Keratinocyte (primary cell): ENCODE measurements at regions not wholly inside any gene's neighbourhood (a gene's known extent, or its start where the extent isn't known, plus 50 kb on each side); places are given as distances from the start of the nearest gene placed in this dataset.
A peak's percentile ranks its signal among the peaks of the same experiment; 100 is the strongest.

Experiments
- DNase-seq: peaks from one replicate; pipeline ENCODE4 v3.0.0-alpha.2; 2011; ENCODE audit warnings: low read depth, missing footprints, low spot score
- FAIRE-seq: peaks from 2 replicates; lab custom pipeline; 2011; peaks lifted over from hg19 to GRCh38; lab: Jason Lieb, UNC
- H2AFZ ChIP-seq: 2 replicates; pipeline ENCODE4 v1.6.0; 2012; ENCODE audit warnings: low read length, control low read depth, inconsistent platforms; ENCODE audit not compliant: control insufficient read depth
- H3K27ac ChIP-seq: 2 replicates; pipeline ENCODE4 v1.5.1; 2011; ENCODE audit warnings: low read length; ENCODE audit not compliant: control insufficient read depth, insufficient read depth
- H3K27me3 ChIP-seq: 3 replicates; pipeline ENCODE4 v1.6.0; 2011; ENCODE audit warnings: low read length; ENCODE audit not compliant: control insufficient read depth, insufficient read depth; ENCODE audit errors: extremely low read depth
- H3K36me3 ChIP-seq, 2 experiments: 2 replicates in 1 of 2; 3 replicates in 1 of 2; pipeline ENCODE4 v1.5.1; 2011; ENCODE audit warnings: low read length in 2 of 2, mild to moderate bottlenecking in 1 of 2; ENCODE audit not compliant: control insufficient read depth in 2 of 2, insufficient read depth in 2 of 2; ENCODE audit errors: extremely low read depth in 1 of 2
- H3K4me1 ChIP-seq: 3 replicates; pipeline ENCODE4 v1.5.1; 2011; ENCODE audit warnings: low read length; ENCODE audit not compliant: control insufficient read depth, insufficient read depth; ENCODE audit errors: extremely low read depth
- H3K4me2 ChIP-seq: 3 replicates; pipeline ENCODE4 v1.6.0; 2011; ENCODE audit warnings: low read depth, low read length; ENCODE audit not compliant: control insufficient read depth, insufficient read depth; ENCODE audit errors: extremely low read depth
- H3K4me3 ChIP-seq, 3 experiments: fragments of 200-600 bp in 1 of 3; sonication (generic) in 1 of 3; 2 replicates in 2 of 3; 3 replicates in 1 of 3; pipeline ENCODE4 v1.5.1; 2011 to 2016; ENCODE audit warnings: low read length in 3 of 3, mild to moderate bottlenecking in 3 of 3, control low read depth in 2 of 3, inconsistent platforms in 1 of 3, low read depth in 1 of 3, mixed read lengths in 1 of 3, mixed run types in 1 of 3, moderate library complexity in 1 of 3; ENCODE audit not compliant: control insufficient read depth in 2 of 3, insufficient read depth in 2 of 3; ENCODE audit errors: extremely low read depth in 1 of 3
- H3K79me2 ChIP-seq: 2 replicates; pipeline ENCODE4 v1.6.0; 2012; ENCODE audit warnings: low read length; ENCODE audit not compliant: control insufficient read depth, insufficient read depth
- H3K9ac ChIP-seq: 3 replicates; pipeline ENCODE4 v1.6.0; 2011; ENCODE audit warnings: low read length; ENCODE audit not compliant: control insufficient read depth, insufficient read depth; ENCODE audit errors: extremely low read depth
- H3K9me1 ChIP-seq: 3 replicates; pipeline ENCODE4 v1.6.0; 2011; ENCODE audit warnings: low read length; ENCODE audit not compliant: control insufficient read depth, insufficient read depth; ENCODE audit errors: extremely low read depth
- H3K9me3 ChIP-seq: 2 replicates; pipeline ENCODE4 v1.5.1; 2012; ENCODE audit warnings: low read depth, low read length; ENCODE audit not compliant: control insufficient read depth
- H4K20me1 ChIP-seq: 3 replicates; pipeline ENCODE4 v1.6.0; 2011; ENCODE audit warnings: low read length; ENCODE audit not compliant: control insufficient read depth, insufficient read depth; ENCODE audit errors: extremely low read depth
- EZH2 ChIP-seq: IDR thresholded peaks from one replicate; pipeline ENCODE4 v1.6.1; 2012; ENCODE audit warnings: inconsistent platforms, mild to moderate bottlenecking, low read length, moderate library complexity
- dilution Hi-C: fragments of 300-500 bp; cut with MboI; formaldehyde crosslinking; loops from one replicate; pipeline ENCODE4 v1.7.0; 2020; ENCODE audit warnings: low sequenced_read_pairs; ENCODE audit not compliant: extremely low pct_ligation_motif_present
- TF ChIP-seq, protein P1 (sequence below), 3 experiments: IDR thresholded peaks in 1 of 3; conservative IDR thresholded peaks in 1 of 3; optimal IDR thresholded peaks in 1 of 3; 2 replicates in 2 of 3; 3 replicates in 1 of 3; pipeline versions ENCODE3 to v1.5.1; 2011; ENCODE audit warnings: low read length in 3 of 3, mild to moderate bottlenecking in 3 of 3, moderate library complexity in 2 of 3, control low read depth in 1 of 3, inconsistent platforms in 1 of 3; ENCODE audit not compliant: insufficient read depth in 2 of 3; ENCODE audit errors: extremely low read depth in 1 of 3

DNA sequence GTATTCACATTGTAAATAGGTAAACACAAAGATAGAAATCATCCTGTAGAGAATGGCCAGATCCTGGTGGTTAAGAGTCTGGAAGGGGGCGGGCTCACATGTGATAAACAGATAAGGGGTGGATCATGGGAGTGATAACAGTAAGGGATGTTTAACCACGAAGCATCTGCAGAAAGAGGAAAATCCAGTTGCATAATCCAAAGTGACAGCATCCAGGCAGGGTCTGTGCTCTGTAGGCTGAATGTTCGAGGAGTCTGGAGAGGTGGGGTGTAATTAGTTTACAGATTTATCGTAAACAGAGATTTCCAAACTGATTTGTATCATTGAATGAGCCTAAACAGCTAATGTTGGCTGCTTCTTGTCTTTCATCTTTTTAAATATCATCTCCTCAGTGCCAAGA, 1009.8 kb upstream of the SLIT2 start:
- dilution Hi-C loops = no loop called here
- no peak for TF ChIP-seq EZH2
- TF ChIP-seq, protein P1, sequence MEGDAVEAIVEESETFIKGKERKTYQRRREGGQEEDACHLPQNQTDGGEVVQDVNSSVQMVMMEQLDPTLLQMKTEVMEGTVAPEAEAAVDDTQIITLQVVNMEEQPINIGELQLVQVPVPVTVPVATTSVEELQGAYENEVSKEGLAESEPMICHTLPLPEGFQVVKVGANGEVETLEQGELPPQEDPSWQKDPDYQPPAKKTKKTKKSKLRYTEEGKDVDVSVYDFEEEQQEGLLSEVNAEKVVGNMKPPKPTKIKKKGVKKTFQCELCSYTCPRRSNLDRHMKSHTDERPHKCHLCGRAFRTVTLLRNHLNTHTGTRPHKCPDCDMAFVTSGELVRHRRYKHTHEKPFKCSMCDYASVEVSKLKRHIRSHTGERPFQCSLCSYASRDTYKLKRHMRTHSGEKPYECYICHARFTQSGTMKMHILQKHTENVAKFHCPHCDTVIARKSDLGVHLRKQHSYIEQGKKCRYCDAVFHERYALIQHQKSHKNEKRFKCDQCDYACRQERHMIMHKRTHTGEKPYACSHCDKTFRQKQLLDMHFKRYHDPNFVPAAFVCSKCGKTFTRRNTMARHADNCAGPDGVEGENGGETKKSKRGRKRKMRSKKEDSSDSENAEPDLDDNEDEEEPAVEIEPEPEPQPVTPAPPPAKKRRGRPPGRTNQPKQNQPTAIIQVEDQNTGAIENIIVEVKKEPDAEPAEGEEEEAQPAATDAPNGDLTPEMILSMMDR (optimal IDR thresholded peaks at IDR 0.05 in 1 of 3, IDR thresholded peaks at IDR 0.05 in 1 of 3, conservative IDR thresholded peaks at IDR 0.05 in 1 of 3; ENCODE audit: extremely low read depth in 1 of 3, insufficient read depth in 2 of 3, low read length in 3 of 3) = no peak

DNA sequence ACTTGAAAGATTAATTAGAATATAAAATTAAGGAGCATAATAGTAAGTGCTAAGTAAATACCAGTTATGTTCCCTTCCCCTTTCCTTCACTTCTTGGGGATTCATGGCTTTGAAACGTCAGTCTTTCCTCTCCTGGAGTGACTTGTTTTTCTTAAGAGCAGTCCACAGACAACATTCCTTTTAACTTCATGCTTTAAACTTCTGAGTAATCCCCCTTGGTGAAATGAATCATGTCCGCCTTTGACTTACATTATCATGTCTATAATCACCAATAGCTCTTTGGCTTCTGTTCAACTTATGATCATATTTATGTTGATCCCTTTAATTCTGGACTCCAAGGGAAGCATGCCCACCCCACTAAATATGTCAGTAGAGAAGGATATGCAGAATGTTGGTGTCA, 1012.1 kb upstream of the SLIT2 start:
- peak overlapping the region; percentile 16 for H3K4me2 ChIP-seq

More for the DNA sequence above, 1009.8 kb upstream of the SLIT2 start:
- Histone ChIP-seq H3K36me3 (no peaks in the 10 kb centered on the region), H3K27me3 (no peaks in the 10 kb centered on the region), H3K4me3 (no peak overlapping the region), H3K4me1 (peaks cover 9% of the 10 kb centered on the region), H2AFZ (no peak overlapping the region), H3K9me1 (no peaks in the 10 kb centered on the region), H3K27ac (no peak overlapping the region), H3K79me2 (no peaks in the 10 kb centered on the region), H3K4me2 (no peak overlapping the region), H3K9ac (no peak overlapping the region), H4K20me1 (no peaks in the 10 kb centered on the region), H3K9me3 (no peaks in the 10 kb centered on the region)
- no peak for FAIRE-seq
- no peak for DNase-seq

More for the DNA sequence above, 1012.1 kb upstream of the SLIT2 start:
- H3K79me2 ChIP-seq = no peaks in the 10 kb centered on the region
- dilution Hi-C loops = no loop called here
- TF ChIP-seq, protein P1 (optimal IDR thresholded peaks at IDR 0.05 in 1 of 3, IDR thresholded peaks at IDR 0.05 in 1 of 3, conservative IDR thresholded peaks at IDR 0.05 in 1 of 3; ENCODE audit: extremely low read depth in 1 of 3, insufficient read depth in 2 of 3, low read length in 3 of 3) = no peak
- DNase-seq = no peak
- no peaks in the 10 kb centered on the region for H3K9me3 ChIP-seq
- H3K4me3 ChIP-seq = no peak overlapping the region
- H3K27me3 ChIP-seq = no peaks in the 10 kb centered on the region
- FAIRE-seq = peak; percentile 32
- no peak overlapping the region for H3K9ac ChIP-seq
- no peak overlapping the region for H2AFZ ChIP-seq
- H3K9me1 ChIP-seq = no peaks in the 10 kb centered on the region
- H3K36me3 ChIP-seq = no peaks in the 10 kb centered on the region
- no peaks in the 10 kb centered on the region for H4K20me1 ChIP-seq
- no peak overlapping the region for H3K27ac ChIP-seq
- H3K4me1 ChIP-seq = peaks cover 9% of the 10 kb centered on the region
